ENCODE measurements at regions not wholly inside any gene's neighbourhood (a gene's known extent, or its start where the extent isn't known, plus 50 kb on each side); places are given as distances from the start of the nearest gene placed in this dataset.
"Not testable (repeated sequence)": the region's sequence is repeated elsewhere in the genome, so short reads cannot be mapped to it uniquely, and the experiment has no call there.

GRCh38 chr10:4632757-4633156, 193.2 kb upstream of the AKR1E2 start:
- DNase-seq, result no peak

GRCh38 chr10:4626919-4627318, 199.1 kb upstream of the AKR1E2 start:
- DNase-seq, result no peak

GRCh38 chr10:4623757-4624420, 202.1 kb upstream of the AKR1E2 start:
- DNase-seq, result no peak

- no peak for DNase-seq
Measured at GRCh38 chr10:4623200-4623599, 202.8 kb upstream of the AKR1E2 start.

GRCh38 chr10:4622384-4622783, 203.6 kb upstream of the AKR1E2 start:
- DNase-seq, result no peak

- DNase-seq, result no peak
Measured at GRCh38 chr10:4617589-4617988, 208.4 kb upstream of the AKR1E2 start.

- no peak for DNase-seq
Measured at GRCh38 chr10:4615042-4615441, 211.0 kb upstream of the AKR1E2 start.

GRCh38 chr10:4609251-4609650, 216.8 kb upstream of the AKR1E2 start:
- no peak for DNase-seq

GRCh38 chr10:4607681-4608080, 218.3 kb upstream of the AKR1E2 start:
- no peak for DNase-seq

- DNase-seq, result no peak
Measured at GRCh38 chr10:4606856-4607636, 219.0 kb upstream of the AKR1E2 start.

- DNase-seq, result no peak
Measured at GRCh38 chr10:4602764-4603491, 223.1 kb upstream of the AKR1E2 start.

- no peak for DNase-seq
Measured at GRCh38 chr10:4599471-4599870, 226.5 kb upstream of the AKR1E2 start.

- not testable (repeated sequence) for DNase-seq
Measured at GRCh38 chr10:4597898-4598297, 228.1 kb upstream of the AKR1E2 start.

GRCh38 chr10:4596951-4597350, 229.1 kb upstream of the AKR1E2 start:
- DNase-seq, result no peak

GRCh38 chr10:4595719-4596319, 230.2 kb upstream of the AKR1E2 start:
- DNase-seq, result no peak

GRCh38 chr10:4590807-4591206, 235.2 kb upstream of the AKR1E2 start:
- DNase-seq, result no peak

GRCh38 chr10:4588824-4589223, 237.2 kb upstream of the AKR1E2 start:
- no peak for DNase-seq

- DNase-seq, result no peak
Measured at GRCh38 chr10:4587466-4587865, 238.5 kb upstream of the AKR1E2 start.

- DNase-seq, result no peak
Measured at GRCh38 chr10:4586776-4587175, 239.2 kb upstream of the AKR1E2 start.

GRCh38 chr10:4581929-4582328, 244.1 kb upstream of the AKR1E2 start:
- DNase-seq, result no peak

- no peak for DNase-seq
Measured at GRCh38 chr10:4579844-4580243, 246.2 kb upstream of the AKR1E2 start.

- no peak for DNase-seq
Measured at GRCh38 chr10:4576206-4576605, 249.8 kb upstream of the AKR1E2 start.

GRCh38 chr10:4569151-4569550, 256.9 kb upstream of the AKR1E2 start:
- no peak for DNase-seq

GRCh38 chr10:4568731-4569130, 257.3 kb upstream of the AKR1E2 start:
- DNase-seq, result no peak
